GM18867 (cell line): ENCODE measurements at regions not wholly inside any gene's neighbourhood (a gene's known extent, or its start where the extent isn't known, plus 50 kb on each side); places are given as distances from the start of the nearest gene placed in this dataset.
"Not testable (repeated sequence)": the region's sequence is repeated elsewhere in the genome, so short reads cannot be mapped to it uniquely, and the experiment has no call there.

Experiments
- ATAC-seq: cut with Tn5 transposase; IDR thresholded peaks from one replicate; pipeline ENCODE4 v1.9.1; 2021; ENCODE audit warnings: mild to moderate bottlenecking, moderate library complexity; ENCODE audit not compliant: unreplicated experiment

DNA sequence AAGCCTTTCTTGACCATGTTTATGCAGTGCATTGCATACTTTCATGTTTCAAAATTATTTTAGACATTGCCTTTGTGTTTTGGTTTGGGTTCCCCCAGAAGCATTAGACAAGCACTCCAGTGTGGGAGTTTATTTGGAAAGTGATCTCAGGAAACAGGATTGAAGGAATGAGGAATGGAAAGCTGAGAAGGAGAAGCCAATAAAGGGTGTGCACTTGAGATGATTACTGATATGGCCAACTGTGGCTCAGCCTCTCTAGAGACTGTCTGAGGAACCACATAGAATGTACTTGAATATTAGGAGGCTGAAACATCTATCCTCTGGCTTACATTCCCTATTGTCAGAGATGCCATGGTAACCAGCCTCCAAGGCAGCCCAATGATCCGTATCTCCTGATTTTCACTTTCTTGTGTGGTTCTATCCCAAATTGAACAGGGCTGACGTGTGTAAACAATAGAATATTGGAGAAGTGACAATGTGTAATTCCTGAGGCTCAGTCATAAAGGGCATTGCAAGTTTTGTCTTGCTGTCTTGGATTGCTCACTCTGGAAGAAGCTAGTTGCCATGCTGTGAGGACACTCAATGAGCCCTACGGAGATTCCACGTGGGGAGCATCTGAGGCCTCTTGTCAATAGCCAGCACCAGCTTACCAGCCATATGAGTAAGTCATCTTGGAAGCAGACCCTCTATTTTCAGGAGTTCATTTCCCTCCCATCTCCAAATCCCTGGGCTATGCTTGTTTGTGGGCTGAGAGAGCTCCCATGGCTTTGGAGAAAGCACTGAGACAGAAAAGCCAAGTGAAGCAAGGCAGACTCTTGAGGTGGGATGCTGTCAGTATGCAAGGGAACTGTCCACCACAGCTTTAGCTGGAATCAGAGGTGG, 84.7 kb downstream of the SCN11A start:
- no peak for ATAC-seq

DNA sequence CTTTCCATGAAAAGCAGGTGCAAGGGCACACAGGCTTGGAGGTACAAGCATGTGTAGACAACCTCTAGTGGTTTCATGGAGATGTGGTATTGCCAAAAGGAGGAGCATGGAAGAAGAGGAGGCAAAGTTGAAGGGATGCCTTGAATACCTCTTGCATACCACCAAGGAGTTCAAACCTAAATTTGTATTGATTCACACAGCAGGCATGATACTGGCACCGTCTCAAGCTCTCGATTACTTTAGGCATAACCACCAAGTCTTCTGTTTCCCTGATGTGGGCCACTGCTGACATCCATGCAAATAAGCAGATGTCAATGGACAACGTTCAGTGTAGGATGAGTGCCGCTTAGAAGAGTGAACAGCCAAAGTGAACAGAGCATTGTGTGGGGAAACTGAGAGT, 87.1 kb downstream of the SCN11A start:
- no peak for ATAC-seq

DNA sequence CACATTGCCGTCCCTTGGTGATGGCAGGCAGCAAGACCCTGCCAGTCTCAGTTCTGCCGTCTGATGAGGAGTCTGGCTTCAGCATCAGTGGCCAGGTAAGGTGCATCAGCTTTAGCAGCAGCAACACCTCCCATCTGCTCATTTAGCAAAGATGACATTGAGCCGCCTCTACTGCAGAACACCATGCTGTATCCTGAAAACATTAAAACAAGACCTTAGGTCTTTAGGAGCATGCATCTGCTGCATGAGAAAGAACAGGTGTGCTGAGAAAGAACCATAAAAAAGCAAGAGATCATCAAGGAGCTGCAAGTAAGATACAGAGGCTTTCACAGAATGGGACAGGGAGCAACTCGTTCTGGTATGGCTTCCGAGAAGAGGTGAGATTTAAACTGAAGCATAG, 87.5 kb downstream of the SCN11A start:
- ATAC-seq = no peak

DNA sequence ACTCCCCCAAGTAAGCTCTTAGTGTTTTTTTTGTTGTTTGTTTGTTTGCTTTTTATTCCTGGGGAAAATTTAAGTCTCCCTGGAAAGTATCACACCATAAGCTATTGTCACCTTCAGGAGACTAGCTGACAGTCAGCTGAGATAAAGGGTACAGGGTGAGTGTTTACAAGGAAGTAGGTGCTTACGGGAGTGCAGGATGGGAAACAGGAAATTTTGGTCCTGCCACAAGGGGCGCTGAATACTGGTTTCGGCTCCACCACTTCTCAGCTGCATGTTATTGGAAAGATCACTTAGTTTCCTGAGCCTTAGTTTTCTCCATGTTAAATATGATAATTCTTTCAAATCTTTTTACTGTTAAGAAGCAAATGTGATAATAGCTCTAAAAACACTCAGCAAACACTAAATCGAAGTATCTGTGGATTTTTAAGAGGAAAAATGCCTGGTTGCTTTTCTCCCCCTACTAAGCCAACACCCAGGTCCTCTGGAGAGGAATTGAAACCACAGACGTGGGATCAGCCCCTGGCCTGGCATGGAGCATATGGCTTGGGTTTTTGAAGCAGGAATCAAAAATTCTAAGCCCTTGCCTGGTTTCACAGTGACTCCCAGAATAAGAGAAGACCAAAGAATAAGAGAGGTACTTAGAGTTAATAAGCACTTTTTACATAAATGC, 90.7 kb downstream of the SCN11A start:
- peak; percentile 59 for ATAC-seq

DNA sequence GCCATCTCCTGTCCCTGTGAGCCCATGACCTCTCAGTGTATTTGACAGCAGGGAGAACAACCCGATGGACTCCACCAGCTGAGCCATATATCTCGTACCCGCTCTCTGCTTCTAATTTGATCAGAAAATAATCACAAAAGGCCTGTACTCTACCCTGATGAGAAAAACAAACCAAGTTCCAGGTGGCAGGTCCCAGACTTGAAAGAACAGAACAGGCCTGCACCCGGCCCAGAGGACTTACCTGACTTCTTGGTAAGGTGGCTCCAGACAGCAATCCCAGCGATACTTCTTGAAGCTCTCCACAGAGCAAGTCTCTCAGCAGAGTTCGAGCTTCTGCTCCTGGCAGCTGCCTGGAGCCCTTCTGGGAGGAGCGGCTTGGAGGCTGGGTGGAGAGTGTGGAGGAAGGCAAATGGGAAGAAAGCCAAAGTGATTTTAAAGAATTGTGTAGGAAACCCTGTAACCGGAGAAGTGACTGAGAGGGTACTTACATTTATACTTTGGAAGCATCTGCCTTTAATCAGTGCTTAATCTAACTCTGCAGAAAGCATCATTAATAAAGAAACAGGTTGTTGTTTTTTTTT, 91.6 kb downstream of the SCN11A start:
- no peak for ATAC-seq

DNA sequence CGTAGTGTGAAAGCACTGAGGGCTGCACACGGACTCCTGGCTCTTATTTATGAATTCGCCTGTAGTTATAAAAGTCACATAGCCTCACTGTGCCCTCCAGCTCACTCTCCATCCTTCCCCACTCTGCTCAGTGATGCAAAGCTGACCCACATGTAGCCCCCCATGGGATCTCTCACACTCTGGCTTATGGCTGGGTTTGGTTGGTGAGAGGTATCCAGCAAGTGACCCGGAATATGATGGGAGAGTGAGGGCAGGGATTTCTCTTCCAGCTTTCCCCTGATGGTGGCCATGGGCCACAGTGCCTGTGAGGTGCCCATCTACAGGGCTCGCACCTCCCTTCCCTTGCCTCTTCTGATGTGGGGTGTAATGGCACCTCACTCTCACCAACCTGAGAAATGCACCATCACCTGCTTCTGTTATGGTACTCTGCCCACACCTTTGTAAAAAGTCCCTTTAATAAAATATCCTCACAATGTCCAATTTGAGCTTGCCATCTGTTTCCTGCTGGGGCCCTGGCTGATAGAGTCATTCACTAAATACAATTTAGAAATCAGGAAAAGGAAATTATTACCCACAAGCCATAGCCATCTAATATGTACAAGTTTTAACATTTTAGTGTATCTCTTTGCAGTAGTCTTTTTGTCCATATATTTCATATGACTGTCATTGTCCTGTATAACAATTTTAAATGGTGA, 93.6 kb downstream of the SCN11A start:
- ATAC-seq = no peak

DNA sequence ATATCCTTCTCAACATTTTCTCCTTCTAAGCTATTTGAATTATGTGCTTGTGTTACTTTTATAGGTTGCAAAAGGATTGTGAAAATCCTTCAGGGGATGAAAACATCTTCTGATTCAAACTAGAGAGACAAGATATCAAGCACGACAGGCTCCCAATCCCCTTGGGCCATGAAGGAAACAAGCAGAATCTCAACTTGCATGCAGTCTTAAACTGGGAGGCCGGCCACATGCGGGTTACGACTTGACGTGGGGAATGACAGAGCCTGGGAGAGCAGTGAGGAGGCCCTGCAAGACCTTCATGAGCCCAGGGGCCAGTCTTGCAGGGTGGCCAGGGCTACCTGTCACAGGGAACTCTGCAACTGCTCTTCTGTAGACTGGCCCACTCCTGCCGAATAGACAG, 94.4 kb downstream of the SCN11A start:
- ATAC-seq = no peak

DNA sequence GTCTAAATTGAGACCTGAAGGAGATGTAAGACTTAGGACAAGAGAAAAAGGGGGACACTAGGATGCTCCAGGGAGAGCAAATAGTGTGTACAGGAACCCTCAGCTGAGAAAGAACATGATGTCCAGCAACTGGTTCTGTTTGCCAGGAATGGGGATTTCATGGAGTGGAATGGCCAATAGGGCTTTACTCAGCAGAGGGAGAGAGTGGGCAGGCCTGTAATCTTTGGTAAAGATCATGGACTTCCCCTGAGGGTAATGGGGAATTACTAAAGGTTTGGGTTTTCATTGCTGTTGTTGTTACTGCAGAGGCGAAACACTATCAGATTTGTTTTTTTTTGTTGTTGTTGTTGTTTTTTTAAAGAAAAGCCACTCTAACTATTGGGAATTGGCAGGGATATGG, 99.0 kb downstream of the SCN11A start:
- no peak for ATAC-seq

DNA sequence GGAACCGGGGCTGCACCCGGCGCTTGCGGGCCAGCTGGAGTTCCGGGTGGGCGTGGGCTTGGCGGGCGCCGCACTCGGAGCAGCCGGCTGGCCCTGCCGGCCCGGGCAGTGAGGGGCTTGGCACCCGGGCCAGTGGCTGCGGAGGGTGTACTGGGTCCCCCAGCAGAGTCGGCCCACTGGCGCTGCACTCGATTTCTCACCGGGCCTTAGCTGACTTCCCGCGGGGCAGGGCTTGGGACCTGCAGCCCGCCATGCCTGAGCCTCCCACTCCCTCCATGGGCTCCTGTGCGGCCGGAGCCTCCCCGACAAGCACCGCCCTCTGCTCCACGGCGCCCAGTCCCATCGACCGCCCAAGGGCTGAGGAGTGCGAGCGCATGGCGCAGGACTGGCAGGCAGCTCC, 100.6 kb downstream of the SCN11A start:
- ATAC-seq = not testable (repeated sequence)

DNA sequence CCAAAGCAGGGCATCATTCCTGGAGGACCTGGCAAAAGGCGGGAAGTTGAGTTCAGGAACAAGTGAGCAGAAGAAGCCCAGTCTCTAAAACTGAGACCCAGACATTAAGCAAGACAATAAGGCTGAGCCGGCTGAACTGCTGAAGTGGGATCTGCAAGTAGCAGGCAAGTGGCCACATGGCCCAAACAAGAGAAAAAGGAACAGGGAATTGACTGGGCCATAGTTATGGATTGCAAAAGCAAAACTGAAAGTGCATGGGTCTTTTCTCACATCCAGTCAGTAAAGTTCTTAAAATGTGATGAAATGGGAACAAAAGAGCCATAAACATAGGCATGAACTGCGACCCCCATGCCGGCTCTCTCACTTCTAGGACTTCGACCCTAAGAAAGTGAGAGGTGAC, 101.2 kb downstream of the SCN11A start:
- no peak for ATAC-seq

DNA sequence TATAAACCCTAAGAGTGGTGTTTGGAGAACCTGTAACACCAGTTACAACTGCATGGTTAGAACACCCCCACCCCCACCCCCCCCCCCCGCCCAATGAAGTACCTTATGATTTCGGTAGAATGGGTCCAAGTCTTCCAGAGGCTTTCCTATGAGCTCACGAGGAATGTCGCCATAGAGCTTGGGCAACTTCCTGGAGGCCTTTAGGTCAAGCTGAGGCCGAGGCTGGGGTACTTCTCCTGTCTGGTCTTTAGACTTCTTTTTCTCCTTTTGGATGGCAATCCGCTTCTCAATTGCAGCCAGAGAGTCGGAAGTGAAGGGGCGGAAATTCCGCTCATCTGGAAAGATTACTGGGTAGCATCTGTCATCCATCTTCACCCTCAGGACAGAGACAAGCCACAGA, 101.8 kb downstream of the SCN11A start:
- ATAC-seq = no peak

DNA sequence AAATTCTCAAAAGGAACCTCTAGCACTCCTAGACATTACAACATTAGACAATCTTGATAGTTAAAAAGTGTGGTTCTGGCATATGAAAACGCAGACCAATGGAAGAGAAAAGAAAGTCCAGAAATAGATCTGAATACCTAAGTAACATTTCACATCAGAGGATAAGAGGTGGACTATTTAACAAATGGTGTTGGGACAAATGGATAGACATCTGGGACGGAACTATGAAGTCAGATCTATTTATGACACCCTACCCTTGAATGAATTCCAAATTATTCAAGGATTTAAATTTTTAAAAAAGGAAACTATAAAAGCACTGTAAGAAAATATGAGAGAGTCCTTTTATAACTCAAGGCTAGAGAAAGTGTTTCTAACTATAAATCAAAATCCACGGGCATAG, 111.3 kb downstream of the SCN11A start:
- no peak for ATAC-seq

DNA sequence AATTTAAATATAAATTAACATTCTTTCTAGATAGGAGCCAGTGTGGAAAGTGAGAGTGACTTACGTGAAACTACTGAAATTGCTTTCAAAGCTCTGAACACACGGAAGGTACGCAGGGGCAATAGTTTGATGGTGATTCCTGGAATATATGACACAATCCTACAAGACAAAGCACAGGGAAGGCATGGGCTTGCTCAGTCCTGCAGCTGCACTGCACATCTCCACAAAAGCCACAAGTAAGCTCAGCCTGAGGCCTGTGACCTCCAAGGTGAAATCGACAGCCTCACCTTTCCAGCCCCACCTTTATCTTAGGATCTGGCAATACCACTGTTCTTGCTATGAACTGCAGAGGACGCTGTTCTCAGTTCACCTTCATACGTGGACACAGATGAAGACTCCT, 109.3 kb upstream of the SCN10A start:
- no peak for ATAC-seq

DNA sequence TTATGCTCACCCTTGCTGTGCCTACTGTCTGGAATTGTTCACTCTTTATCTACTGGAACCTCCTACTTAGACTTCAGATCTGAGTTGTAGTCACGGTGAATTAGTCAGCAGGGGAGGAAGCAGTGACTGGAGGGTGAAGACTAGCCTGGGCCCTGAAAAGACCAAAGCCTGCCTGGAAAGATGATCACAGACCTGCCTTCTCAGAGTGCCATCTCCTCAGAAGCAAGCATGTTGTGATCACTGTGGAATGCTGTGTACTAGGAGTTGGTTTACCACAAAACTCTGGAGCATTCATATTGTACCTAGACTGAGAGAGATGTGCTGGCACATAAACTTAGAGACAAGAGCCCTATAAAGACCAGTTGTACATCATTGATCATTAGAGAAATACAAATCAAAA, 100.7 kb upstream of the SCN10A start:
- no peak for ATAC-seq

DNA sequence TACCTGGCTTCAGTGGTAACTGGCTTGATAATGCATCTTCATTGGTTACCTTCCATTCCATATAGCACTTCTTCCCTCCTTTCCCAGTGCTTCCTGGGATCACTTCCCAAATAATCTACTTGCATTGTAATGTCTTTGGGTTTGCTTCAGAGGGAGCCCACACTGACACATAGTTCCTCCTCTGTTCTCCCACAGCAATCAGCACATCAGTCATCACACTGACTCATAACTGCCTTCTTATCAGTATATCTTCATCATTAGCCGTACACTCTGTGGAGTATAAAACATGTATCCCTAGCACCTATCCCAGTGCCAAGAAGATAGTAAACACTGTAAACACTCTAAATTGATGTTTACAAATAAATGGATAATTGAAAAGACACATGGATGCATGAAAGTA, 91.4 kb upstream of the SCN10A start:
- ATAC-seq = no peak

DNA sequence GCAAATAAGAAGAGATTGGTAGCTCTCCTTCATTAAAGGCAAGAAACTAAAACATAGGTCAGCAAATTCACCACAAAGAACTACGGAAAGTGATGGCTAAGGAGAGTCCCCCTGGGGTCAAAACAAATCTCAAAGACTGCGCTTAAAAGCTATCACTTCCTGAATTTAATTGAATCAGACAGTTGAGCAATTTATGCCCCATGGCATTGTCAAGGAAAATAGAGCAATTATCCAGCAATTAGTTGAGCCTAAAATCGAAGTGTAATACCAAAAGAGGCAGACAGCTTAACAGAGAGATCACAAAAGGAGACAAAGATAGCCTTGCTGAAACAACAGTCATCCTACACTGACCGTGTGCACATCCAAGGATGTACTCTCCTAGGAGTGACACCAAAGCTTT, 74.4 kb upstream of the SCN10A start:
- ATAC-seq = no peak

DNA sequence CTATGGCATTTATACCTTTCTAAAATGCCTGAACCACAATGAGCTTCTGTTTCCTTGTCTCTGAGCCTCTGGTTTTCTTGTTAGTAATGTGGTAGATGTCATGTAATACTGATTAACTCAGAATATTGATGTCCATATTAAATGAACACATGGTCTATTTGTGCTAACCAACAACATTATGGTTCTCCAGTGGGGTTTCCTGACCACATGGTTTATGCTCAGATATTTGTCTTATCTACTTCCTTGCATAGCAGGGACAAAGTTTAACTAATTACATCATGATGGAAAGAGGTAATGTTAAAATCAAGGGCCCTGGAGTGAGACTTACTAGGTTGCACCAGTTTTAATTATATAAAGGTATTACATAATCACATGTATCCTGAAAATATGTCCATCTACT, 62.6 kb upstream of the SCN10A start:
- ATAC-seq = no peak
